ENCODE measurements at regions not wholly inside any gene's neighbourhood (a gene's known extent, or its start where the extent isn't known, plus 50 kb on each side); places are given as distances from the start of the nearest gene placed in this dataset.

- Histone ChIP-seq H3K36me3 (no peaks in the 10 kb centered on the region), H3K27ac (no peak overlapping the region), H3K9me3 (no peaks in the 10 kb centered on the region), H3K4me1 (no peaks in the 10 kb centered on the region), H3K27me3 (no peaks in the 10 kb centered on the region), H3K4me3 (no peak overlapping the region)
- no peak for DNase-seq
- intact Hi-C loops (cut with DNase I; ENCODE audit: low total_unique reads) = no loop called here
- TF ChIP-seq POLR2A (IDR thresholded peaks at IDR 0.05) = no peak
- TF ChIP-seq, protein P1, sequence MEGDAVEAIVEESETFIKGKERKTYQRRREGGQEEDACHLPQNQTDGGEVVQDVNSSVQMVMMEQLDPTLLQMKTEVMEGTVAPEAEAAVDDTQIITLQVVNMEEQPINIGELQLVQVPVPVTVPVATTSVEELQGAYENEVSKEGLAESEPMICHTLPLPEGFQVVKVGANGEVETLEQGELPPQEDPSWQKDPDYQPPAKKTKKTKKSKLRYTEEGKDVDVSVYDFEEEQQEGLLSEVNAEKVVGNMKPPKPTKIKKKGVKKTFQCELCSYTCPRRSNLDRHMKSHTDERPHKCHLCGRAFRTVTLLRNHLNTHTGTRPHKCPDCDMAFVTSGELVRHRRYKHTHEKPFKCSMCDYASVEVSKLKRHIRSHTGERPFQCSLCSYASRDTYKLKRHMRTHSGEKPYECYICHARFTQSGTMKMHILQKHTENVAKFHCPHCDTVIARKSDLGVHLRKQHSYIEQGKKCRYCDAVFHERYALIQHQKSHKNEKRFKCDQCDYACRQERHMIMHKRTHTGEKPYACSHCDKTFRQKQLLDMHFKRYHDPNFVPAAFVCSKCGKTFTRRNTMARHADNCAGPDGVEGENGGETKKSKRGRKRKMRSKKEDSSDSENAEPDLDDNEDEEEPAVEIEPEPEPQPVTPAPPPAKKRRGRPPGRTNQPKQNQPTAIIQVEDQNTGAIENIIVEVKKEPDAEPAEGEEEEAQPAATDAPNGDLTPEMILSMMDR (IDR thresholded peaks at IDR 0.05) = no peak
Measured at GRCh38 chr13:60936281-60936680, 479.4 kb downstream of the PCDH20 start.

DNA sequence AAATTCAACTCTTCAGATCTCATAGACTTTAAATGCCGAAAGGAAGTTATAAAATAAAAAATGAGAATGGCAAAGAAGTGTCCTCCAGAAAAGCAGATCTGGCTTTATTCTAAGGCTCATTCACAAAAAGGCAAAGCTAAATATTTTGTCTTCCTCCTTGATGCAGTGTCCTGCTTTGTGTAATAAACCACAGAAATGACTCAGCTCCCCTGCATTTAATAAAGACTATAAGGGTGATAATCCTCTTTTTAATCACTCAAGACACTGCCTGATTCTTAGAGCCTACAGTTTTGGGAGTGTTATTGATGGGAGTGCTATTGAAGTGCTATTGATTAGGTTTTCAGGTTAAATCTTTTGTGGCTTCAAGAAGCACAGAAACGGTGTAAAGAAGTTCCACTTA, 482.0 kb downstream of the PCDH20 start:
- intact Hi-C loops (cut with DNase I; ENCODE audit: low total_unique reads) = no loop called here
- H3K27ac ChIP-seq = no peak overlapping the region
- TF ChIP-seq POLR2A (IDR thresholded peaks at IDR 0.05) = no peak
- TF ChIP-seq, protein P1 (IDR thresholded peaks at IDR 0.05) = no peak
- no peaks in the 10 kb centered on the region for H3K36me3 ChIP-seq
- H3K4me3 ChIP-seq = no peak overlapping the region
- no peak for DNase-seq
- H3K4me1 ChIP-seq = no peaks in the 10 kb centered on the region
- H3K9me3 ChIP-seq = no peaks in the 10 kb centered on the region
- H3K27me3 ChIP-seq = no peaks in the 10 kb centered on the region

DNA sequence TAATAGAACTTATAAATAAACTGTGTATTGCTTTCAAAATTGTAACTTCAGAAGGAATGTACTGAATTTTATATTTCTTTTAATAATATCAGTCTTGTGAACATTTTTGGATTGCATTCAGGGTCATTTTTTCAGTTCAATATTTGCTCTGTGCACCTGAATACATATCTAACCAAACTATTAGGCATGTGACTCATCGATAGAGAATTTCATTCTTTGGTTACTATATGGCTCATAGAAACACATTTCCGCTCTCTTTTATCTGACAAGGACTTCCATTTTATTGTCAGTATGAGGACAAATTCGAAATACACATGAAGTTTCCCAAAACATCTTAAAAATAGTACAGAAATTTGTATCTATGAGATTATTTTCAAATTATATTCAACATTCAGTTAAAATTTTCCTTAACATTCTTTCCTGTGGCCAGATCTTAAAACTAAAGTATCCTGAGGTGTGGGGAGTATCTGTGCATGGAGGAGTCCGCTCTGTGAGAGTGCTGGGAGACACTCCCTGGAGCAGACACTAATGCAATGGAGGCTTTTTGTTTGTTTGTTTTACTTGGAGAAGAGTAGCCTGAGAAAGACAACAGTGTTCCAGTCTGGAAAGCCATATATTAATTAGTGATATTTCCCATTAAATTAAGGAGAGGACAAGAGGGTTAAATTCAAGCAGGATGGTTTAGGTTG, 483.6 kb downstream of the PCDH20 start:
- intact Hi-C loops (cut with DNase I; ENCODE audit: low total_unique reads) = no loop called here
- no peak for TF ChIP-seq POLR2A (IDR thresholded peaks at IDR 0.05)
- TF ChIP-seq, protein P1 (IDR thresholded peaks at IDR 0.05) = no peak
- H3K9me3 ChIP-seq = no peaks in the 10 kb centered on the region
- no peaks in the 10 kb centered on the region for H3K27me3 ChIP-seq
- no peak overlapping the region for H3K4me3 ChIP-seq
- no peaks in the 10 kb centered on the region for H3K4me1 ChIP-seq
- H3K36me3 ChIP-seq = no peaks in the 10 kb centered on the region
- no peak for DNase-seq
- no peak overlapping the region for H3K27ac ChIP-seq

DNA sequence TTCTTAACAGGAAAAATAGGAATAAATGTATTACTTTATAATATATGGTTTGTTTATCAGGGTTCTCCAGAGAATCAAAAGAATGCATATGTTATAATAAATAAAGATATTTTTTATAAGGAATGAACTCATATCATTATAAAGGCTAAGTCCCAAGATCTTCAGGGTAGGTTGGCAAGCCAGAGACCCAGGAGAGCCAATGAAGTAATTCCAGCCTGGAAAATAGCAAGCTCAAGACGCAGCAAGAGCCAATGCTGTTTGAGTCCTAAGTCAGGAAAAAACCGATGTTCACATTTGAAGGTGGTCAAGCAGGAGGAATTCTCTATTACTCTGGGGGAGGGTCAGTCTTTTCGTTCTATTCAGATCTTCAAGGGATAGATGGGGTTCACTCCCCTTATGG, 490.0 kb downstream of the PCDH20 start:
- Histone ChIP-seq H3K4me1 (no peaks in the 10 kb centered on the region), H3K36me3 (no peaks in the 10 kb centered on the region), H3K27me3 (no peaks in the 10 kb centered on the region), H3K9me3 (no peaks in the 10 kb centered on the region), H3K4me3 (no peak overlapping the region), H3K27ac (no peak overlapping the region)
- TF ChIP-seq, protein P1 (IDR thresholded peaks at IDR 0.05) = no peak
- no peak for TF ChIP-seq POLR2A (IDR thresholded peaks at IDR 0.05)
- no peak for DNase-seq
- intact Hi-C loops (cut with DNase I; ENCODE audit: low total_unique reads) = no loop called here

DNA sequence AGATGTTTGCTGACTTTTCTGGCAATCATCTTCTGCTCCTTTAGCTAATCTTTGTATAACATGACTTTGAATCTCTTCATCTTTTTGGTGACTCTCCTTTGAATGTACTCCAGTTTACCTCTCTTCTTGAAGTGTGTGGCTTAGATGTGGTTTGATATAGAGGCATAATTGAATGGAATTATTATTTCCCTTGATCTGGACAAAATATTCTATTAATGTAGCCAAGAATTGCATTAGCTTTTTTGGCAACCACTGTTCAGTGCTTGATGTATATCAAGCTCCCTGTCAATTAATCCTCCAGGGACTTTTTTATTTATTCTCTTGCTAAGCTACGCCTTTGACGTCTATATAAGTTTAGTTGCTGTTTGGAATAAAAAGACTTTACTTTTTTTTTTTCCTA, 490.8 kb downstream of the PCDH20 start:
- intact Hi-C loops (cut with DNase I; ENCODE audit: low total_unique reads) = no loop called here
- Histone ChIP-seq H3K4me3 (no peak overlapping the region), H3K4me1 (no peaks in the 10 kb centered on the region), H3K27ac (no peak overlapping the region), H3K27me3 (no peaks in the 10 kb centered on the region), H3K9me3 (no peaks in the 10 kb centered on the region), H3K36me3 (no peaks in the 10 kb centered on the region)
- DNase-seq = no peak
- TF ChIP-seq POLR2A (IDR thresholded peaks at IDR 0.05) = no peak
- TF ChIP-seq, protein P1 (IDR thresholded peaks at IDR 0.05) = no peak
